Activated CD4-positive, alpha-beta T cell treated with anti-CD3 and anti-CD28 coated beads for 36 hours (primary cell): ENCODE measurements at regions not wholly inside any gene's neighbourhood (a gene's known extent, or its start where the extent isn't known, plus 50 kb on each side); places are given as distances from the start of the nearest gene placed in this dataset.
A peak's percentile ranks its signal among the peaks of the same experiment; 100 is the strongest.

Source experiments
- ATAC-seq: fragments of 200-7000 bp; cut with Tn5 transposase; one replicate; pipeline ENCODE4 v1.10.0; 2021; ENCODE audit warnings: mild to moderate bottlenecking, moderate library complexity
- CTCF ChIA-PET: fragments of 350-600 bp; sonication (Branson Sonifier 250); formaldehyde crosslinking; loops from one replicate; lab custom pipeline; 2021; ENCODE audit warnings: antibody characterized with exemption; lab: Charles Lee
- POLR2A ChIA-PET: fragments of 350-600 bp; sonication (Branson Sonifier 250); formaldehyde crosslinking; loops from one replicate; lab custom pipeline; 2021; ENCODE audit warnings: antibody characterized with exemption, inconsistent platforms; lab: Charles Lee
- DNase-seq: peaks from one replicate; pipeline ENCODE4 v3.0.0-alpha.2; 2020
- H3K27ac Mint-ChIP-seq: one replicate; pipeline ENCODE4 v1.8.0; 2021; ENCODE audit warnings: mixed read lengths
- H3K27me3 Mint-ChIP-seq: one replicate; pipeline ENCODE4 v1.8.0; 2021; ENCODE audit warnings: mixed read lengths
- H3K36me3 Mint-ChIP-seq: one replicate; pipeline ENCODE4 v1.8.0; 2021; ENCODE audit warnings: low read depth, mixed read lengths
- H3K4me1 Mint-ChIP-seq: one replicate; pipeline ENCODE4 v1.8.0; 2021; ENCODE audit warnings: mixed read lengths
- H3K4me3 Mint-ChIP-seq: one replicate; pipeline ENCODE4 v1.8.0; 2021; ENCODE audit warnings: mild to moderate bottlenecking, moderate library complexity, mixed read lengths
- H3K9me3 Mint-ChIP-seq: one replicate; pipeline ENCODE4 v1.8.0; 2021; ENCODE audit warnings: low read depth, mixed read lengths
- intact Hi-C, 2 experiments: fragments of 100-400 bp; cut with DNase I in 1 of 2; cut with micrococcal nuclease in 1 of 2; formaldehyde crosslinking; loops; one replicate each; pipeline versions ENCODE4 v1.14.2 to v1.15.1; 2022 to 2024; cut with DNase I, micrococcal nuclease

GRCh38 chrX:151476604-151477303 is 79.7 kb downstream of the VMA21 start:
- H3K4me1 Mint-ChIP-seq, result no peaks in the 10 kb centered on the region
- ChIA-PET CTCF (no interaction called here), POLR2A (no interaction called here)
- ATAC-seq (no peak), DNase-seq (no peak)
- no peaks in the 10 kb centered on the region for H3K9me3 Mint-ChIP-seq
- H3K27ac Mint-ChIP-seq, result no peak overlapping the region
- H3K4me3 Mint-ChIP-seq, result no peak overlapping the region
- H3K27me3 Mint-ChIP-seq, result no peaks in the 10 kb centered on the region
- intact Hi-C loops, result no loop called here
- no peaks in the 10 kb centered on the region for H3K36me3 Mint-ChIP-seq

- ChIA-PET POLR2A (no interaction called here), CTCF (no interaction called here)
- DNase-seq, result no peak
- no peak overlapping the region for H3K27ac Mint-ChIP-seq
- no peak overlapping the region for H3K4me3 Mint-ChIP-seq
- H3K36me3 Mint-ChIP-seq, result no peaks in the 10 kb centered on the region
- no peak for ATAC-seq
- no peaks in the 10 kb centered on the region for H3K4me1 Mint-ChIP-seq
- H3K9me3 Mint-ChIP-seq, result no peaks in the 10 kb centered on the region
- intact Hi-C loops, result no loop called here
- H3K27me3 Mint-ChIP-seq, result no peaks in the 10 kb centered on the region
These were observed 81.1 kb downstream of the VMA21 start for GRCh38 chrX:151478058-151478457.

GRCh38 chrX:151488677-151489076 is 74.8 kb upstream of the PASD1 start:
- Mint-ChIP-seq H3K27me3 (no peaks in the 10 kb centered on the region), H3K4me3 (no peak overlapping the region), H3K9me3 (no peaks in the 10 kb centered on the region), H3K4me1 (peaks cover 3% of the 10 kb centered on the region), H3K36me3 (no peaks in the 10 kb centered on the region), H3K27ac (no peak overlapping the region)
- peak; percentile 35 for DNase-seq
- intact Hi-C loops, result loop anchor here (2.0 to 5.0 kb wide), 3 partner anchors 194 to 338 kb away; no protein-coding TSS in a partner anchor
- ChIA-PET POLR2A (no interaction called here), CTCF (interaction anchor here (0.6 to 1.2 kb wide), 3 partner anchors 12 to 337 kb away, joined by 3 to 5 read pairs (median 3); no protein-coding TSS in a partner anchor)
- ATAC-seq, result peak; percentile 55

- ChIA-PET CTCF (no interaction called here), POLR2A (no interaction called here)
- intact Hi-C loops, result loop anchor here (5.0 kb wide), 1 partner anchor 177 kb away; no protein-coding TSS in a partner anchor
- Mint-ChIP-seq H3K27me3 (peaks cover 8% of the 10 kb centered on the region), H3K27ac (no peak overlapping the region), H3K4me1 (no peaks in the 10 kb centered on the region), H3K9me3 (no peaks in the 10 kb centered on the region), H3K36me3 (no peaks in the 10 kb centered on the region), H3K4me3 (no peak overlapping the region)
- DNase-seq (peak; percentile 24), ATAC-seq (no peak)
These were observed 57.7 kb upstream of the PASD1 start for GRCh38 chrX:151505796-151506195.

- DNase-seq (no peak), ATAC-seq (no peak)
- Mint-ChIP-seq H3K27me3 (peaks cover 6% of the 10 kb centered on the region), H3K4me3 (no peak overlapping the region), H3K36me3 (no peaks in the 10 kb centered on the region), H3K4me1 (no peaks in the 10 kb centered on the region), H3K9me3 (no peaks in the 10 kb centered on the region), H3K27ac (no peak overlapping the region)
- intact Hi-C loops, result no loop called here
- ChIA-PET POLR2A (no interaction called here), CTCF (no interaction called here)
These were observed 53.3 kb upstream of the PASD1 start for GRCh38 chrX:151510203-151510602.

- H3K27me3 Mint-ChIP-seq, result peaks cover 4% of the 10 kb centered on the region
- H3K36me3 Mint-ChIP-seq, result no peaks in the 10 kb centered on the region
- H3K4me1 Mint-ChIP-seq, result no peaks in the 10 kb centered on the region
- no peak overlapping the region for H3K4me3 Mint-ChIP-seq
- intact Hi-C loops, result no loop called here
- H3K27ac Mint-ChIP-seq, result no peak overlapping the region
- ATAC-seq (no peak), DNase-seq (no peak)
- ChIA-PET POLR2A (no interaction called here), CTCF (no interaction called here)
- H3K9me3 Mint-ChIP-seq, result no peaks in the 10 kb centered on the region
These were observed 50.0 kb upstream of the PASD1 start for GRCh38 chrX:151513472-151513871.
